ENCODE measurements at regions not wholly inside any gene's neighbourhood (a gene's known extent, or its start where the extent isn't known, plus 50 kb on each side); places are given as distances from the start of the nearest gene placed in this dataset.

- Histone ChIP-seq H3K9me3 (ENCODE audit: control insufficient read depth, low read depth, low read length) (no peaks in the 10 kb centered on the region), H3K36me3 (ENCODE audit: control insufficient read depth, low read depth, low read length) (no peaks in the 10 kb centered on the region), H3K4me3 (ENCODE audit: low read length) (no peak overlapping the region), H3K9ac (ENCODE audit: low read length) (no peak overlapping the region), H3K27ac (ENCODE audit: low read length) (no peak overlapping the region), H3K4me1 (ENCODE audit: control insufficient read depth, low read depth, low read length) (peaks cover 9% of the 10 kb centered on the region), H3K27me3 (ENCODE audit: control insufficient read depth, insufficient read depth, low read length) (no peaks in the 10 kb centered on the region)
Observed at GRCh38 chr2:53442093-53442492, 325.5 kb upstream of the CHAC2 start.

- Histone ChIP-seq H3K4me1 (ENCODE audit: control insufficient read depth, low read depth, low read length) (peaks cover 35% of the 10 kb centered on the region), H3K27ac (ENCODE audit: low read length) (no peak overlapping the region), H3K27me3 (ENCODE audit: control insufficient read depth, insufficient read depth, low read length) (no peaks in the 10 kb centered on the region), H3K4me3 (ENCODE audit: low read length) (no peak overlapping the region), H3K9me3 (ENCODE audit: control insufficient read depth, low read depth, low read length) (no peaks in the 10 kb centered on the region), H3K36me3 (ENCODE audit: control insufficient read depth, low read depth, low read length) (no peaks in the 10 kb centered on the region), H3K9ac (ENCODE audit: low read length) (no peak overlapping the region)
Observed at GRCh38 chr2:53438692-53439091, 328.9 kb upstream of the CHAC2 start.

GRCh38 chr2:53438100-53438499 is 329.5 kb upstream of the CHAC2 start:
- Histone ChIP-seq H3K9me3 (ENCODE audit: control insufficient read depth, low read depth, low read length) (no peaks in the 10 kb centered on the region), H3K36me3 (ENCODE audit: control insufficient read depth, low read depth, low read length) (no peaks in the 10 kb centered on the region), H3K4me1 (ENCODE audit: control insufficient read depth, low read depth, low read length) (peaks cover 39% of the 10 kb centered on the region), H3K27ac (ENCODE audit: low read length) (no peak overlapping the region), H3K9ac (ENCODE audit: low read length) (no peak overlapping the region), H3K4me3 (ENCODE audit: low read length) (no peak overlapping the region), H3K27me3 (ENCODE audit: control insufficient read depth, insufficient read depth, low read length) (no peaks in the 10 kb centered on the region)

GRCh38 chr2:53437371-53437770 is 330.2 kb upstream of the CHAC2 start:
- Histone ChIP-seq H3K27me3 (ENCODE audit: control insufficient read depth, insufficient read depth, low read length) (no peaks in the 10 kb centered on the region), H3K9ac (ENCODE audit: low read length) (no peak overlapping the region), H3K36me3 (ENCODE audit: control insufficient read depth, low read depth, low read length) (no peaks in the 10 kb centered on the region), H3K9me3 (ENCODE audit: control insufficient read depth, low read depth, low read length) (no peaks in the 10 kb centered on the region), H3K27ac (ENCODE audit: low read length) (no peak overlapping the region), H3K4me1 (ENCODE audit: control insufficient read depth, low read depth, low read length) (peaks cover 35% of the 10 kb centered on the region), H3K4me3 (ENCODE audit: low read length) (no peak overlapping the region)

- Histone ChIP-seq H3K4me3 (ENCODE audit: low read length) (no peak overlapping the region), H3K27ac (ENCODE audit: low read length) (no peak overlapping the region), H3K36me3 (ENCODE audit: control insufficient read depth, low read depth, low read length) (no peaks in the 10 kb centered on the region), H3K4me1 (ENCODE audit: control insufficient read depth, low read depth, low read length) (peaks cover 30% of the 10 kb centered on the region), H3K9ac (ENCODE audit: low read length) (no peak overlapping the region), H3K9me3 (ENCODE audit: control insufficient read depth, low read depth, low read length) (no peaks in the 10 kb centered on the region), H3K27me3 (ENCODE audit: control insufficient read depth, insufficient read depth, low read length) (no peaks in the 10 kb centered on the region)
Observed at GRCh38 chr2:53436882-53437281, 330.7 kb upstream of the CHAC2 start.

- Histone ChIP-seq H3K36me3 (ENCODE audit: control insufficient read depth, low read depth, low read length) (no peaks in the 10 kb centered on the region), H3K4me3 (ENCODE audit: low read length) (no peak overlapping the region), H3K27ac (ENCODE audit: low read length) (no peak overlapping the region), H3K9ac (ENCODE audit: low read length) (no peak overlapping the region), H3K9me3 (ENCODE audit: control insufficient read depth, low read depth, low read length) (no peaks in the 10 kb centered on the region), H3K27me3 (ENCODE audit: control insufficient read depth, insufficient read depth, low read length) (no peaks in the 10 kb centered on the region), H3K4me1 (ENCODE audit: control insufficient read depth, low read depth, low read length) (peaks cover 30% of the 10 kb centered on the region)
Observed at GRCh38 chr2:53435610-53436009, 332.0 kb upstream of the CHAC2 start.

GRCh38 chr2:53434466-53434865 is 333.1 kb upstream of the CHAC2 start:
- Histone ChIP-seq H3K9ac (ENCODE audit: low read length) (no peak overlapping the region), H3K27ac (ENCODE audit: low read length) (peak overlapping the region; percentile 71), H3K27me3 (ENCODE audit: control insufficient read depth, insufficient read depth, low read length) (no peaks in the 10 kb centered on the region), H3K4me1 (ENCODE audit: control insufficient read depth, low read depth, low read length) (peaks cover 30% of the 10 kb centered on the region), H3K4me3 (ENCODE audit: low read length) (peak overlapping the region; percentile 14), H3K36me3 (ENCODE audit: control insufficient read depth, low read depth, low read length) (no peaks in the 10 kb centered on the region), H3K9me3 (ENCODE audit: control insufficient read depth, low read depth, low read length) (no peaks in the 10 kb centered on the region)

- Histone ChIP-seq H3K9me3 (ENCODE audit: control insufficient read depth, low read depth, low read length) (no peaks in the 10 kb centered on the region), H3K27ac (ENCODE audit: low read length) (no peak overlapping the region), H3K36me3 (ENCODE audit: control insufficient read depth, low read depth, low read length) (no peaks in the 10 kb centered on the region), H3K27me3 (ENCODE audit: control insufficient read depth, insufficient read depth, low read length) (no peaks in the 10 kb centered on the region), H3K9ac (ENCODE audit: low read length) (no peak overlapping the region), H3K4me3 (ENCODE audit: low read length) (no peak overlapping the region), H3K4me1 (ENCODE audit: control insufficient read depth, low read depth, low read length) (peaks cover 30% of the 10 kb centered on the region)
Observed at GRCh38 chr2:53432936-53433335, 334.7 kb upstream of the CHAC2 start.

- Histone ChIP-seq H3K36me3 (ENCODE audit: control insufficient read depth, low read depth, low read length) (no peaks in the 10 kb centered on the region), H3K4me1 (ENCODE audit: control insufficient read depth, low read depth, low read length) (peaks cover 16% of the 10 kb centered on the region), H3K9ac (ENCODE audit: low read length) (no peak overlapping the region), H3K4me3 (ENCODE audit: low read length) (no peak overlapping the region), H3K9me3 (ENCODE audit: control insufficient read depth, low read depth, low read length) (no peaks in the 10 kb centered on the region), H3K27ac (ENCODE audit: low read length) (no peak overlapping the region), H3K27me3 (ENCODE audit: control insufficient read depth, insufficient read depth, low read length) (no peaks in the 10 kb centered on the region)
Observed at GRCh38 chr2:53429901-53430300, 337.7 kb upstream of the CHAC2 start.

GRCh38 chr2:53424902-53425301 is 342.7 kb upstream of the CHAC2 start:
- no peaks in the 10 kb centered on the region for H3K27me3 ChIP-seq (ENCODE audit: control insufficient read depth, insufficient read depth, low read length)
- no peaks in the 10 kb centered on the region for H3K4me1 ChIP-seq (ENCODE audit: control insufficient read depth, low read depth, low read length)
- no peak overlapping the region for H3K9ac ChIP-seq (ENCODE audit: low read length)
- H3K9me3 ChIP-seq (ENCODE audit: control insufficient read depth, low read depth, low read length) = no peaks in the 10 kb centered on the region
- H3K4me3 ChIP-seq (ENCODE audit: low read length) = no peak overlapping the region
- no peaks in the 10 kb centered on the region for H3K36me3 ChIP-seq (ENCODE audit: control insufficient read depth, low read depth, low read length)
- H3K27ac ChIP-seq (ENCODE audit: low read length) = no peak overlapping the region

- Histone ChIP-seq H3K9me3 (ENCODE audit: control insufficient read depth, low read depth, low read length) (no peaks in the 10 kb centered on the region), H3K9ac (ENCODE audit: low read length) (no peak overlapping the region), H3K27me3 (ENCODE audit: control insufficient read depth, insufficient read depth, low read length) (no peaks in the 10 kb centered on the region), H3K4me1 (ENCODE audit: control insufficient read depth, low read depth, low read length) (no peaks in the 10 kb centered on the region), H3K27ac (ENCODE audit: low read length) (no peak overlapping the region), H3K36me3 (ENCODE audit: control insufficient read depth, low read depth, low read length) (no peaks in the 10 kb centered on the region), H3K4me3 (ENCODE audit: low read length) (no peak overlapping the region)
Observed at GRCh38 chr2:53423465-53423864, 344.1 kb upstream of the CHAC2 start.

- Histone ChIP-seq H3K27me3 (ENCODE audit: control insufficient read depth, insufficient read depth, low read length) (no peaks in the 10 kb centered on the region), H3K4me1 (ENCODE audit: control insufficient read depth, low read depth, low read length) (no peaks in the 10 kb centered on the region), H3K4me3 (ENCODE audit: low read length) (no peak overlapping the region), H3K9me3 (ENCODE audit: control insufficient read depth, low read depth, low read length) (no peaks in the 10 kb centered on the region), H3K27ac (ENCODE audit: low read length) (no peak overlapping the region), H3K36me3 (ENCODE audit: control insufficient read depth, low read depth, low read length) (no peaks in the 10 kb centered on the region), H3K9ac (ENCODE audit: low read length) (no peak overlapping the region)
Observed at GRCh38 chr2:53422979-53423378, 344.6 kb upstream of the CHAC2 start.
